Stimulated activated CD4-positive, alpha-beta T cell treated with anti-CD3 and anti-CD28 coated beads, Interleukin-4, amount 100 ng/mL, for 24 hours (primary cell): ENCODE measurements at regions not wholly inside any gene's neighbourhood (a gene's known extent, or its start where the extent isn't known, plus 50 kb on each side); places are given as distances from the start of the nearest gene placed in this dataset.

ENCODE experiments used
- DNase-seq: peaks from one replicate; pipeline ENCODE4 v3.0.0-alpha.2; 2020

GRCh38 chr12:90393089-90393488 is 561.9 kb downstream of the CCER1 start:
- DNase-seq = no peak

- DNase-seq = no peak
Observed at GRCh38 chr12:90390947-90391346, 564.0 kb downstream of the CCER1 start.

DNA sequence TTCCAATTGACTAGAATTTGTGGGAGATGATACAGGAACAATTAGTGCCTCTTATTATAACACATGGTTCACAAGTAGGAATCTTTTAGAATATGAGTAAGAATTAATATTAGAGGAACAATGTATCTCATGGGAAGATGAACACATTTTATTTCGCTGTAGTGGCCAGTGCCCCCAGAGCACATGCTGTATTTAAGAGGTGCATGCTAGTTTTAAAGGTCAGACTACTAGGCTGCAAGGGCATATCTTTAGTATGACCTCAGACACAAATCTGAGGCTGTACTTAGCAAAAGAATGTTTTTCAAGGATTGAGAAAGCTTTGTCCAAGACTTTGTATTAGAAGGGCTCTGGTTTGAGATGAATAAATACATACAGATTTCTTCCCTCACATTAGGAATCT is 586.9 kb downstream of the CCER1 start:
- no peak for DNase-seq

- DNase-seq = no peak
Observed at GRCh38 chr12:90366286-90366685, 588.7 kb downstream of the CCER1 start.

DNA sequence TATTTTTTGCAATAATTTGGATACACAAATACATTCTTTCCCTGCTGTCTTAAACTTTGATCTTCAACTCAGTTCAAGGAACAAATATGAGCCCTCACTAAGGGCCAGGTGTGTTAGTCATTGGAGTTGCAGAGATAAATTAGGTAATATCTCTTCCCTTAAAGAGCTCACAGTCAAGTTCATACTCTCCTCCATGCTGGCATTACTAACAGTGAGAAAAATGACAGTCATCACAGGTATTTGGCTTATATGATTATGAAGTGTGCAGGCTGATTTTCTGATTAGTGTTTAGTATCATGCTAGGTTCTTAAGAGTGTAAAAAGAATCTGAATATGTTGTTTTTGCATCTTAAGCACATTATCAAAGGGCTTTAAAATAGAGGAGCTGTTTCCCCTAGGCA is 594.7 kb downstream of the CCER1 start:
- DNase-seq = no peak

DNA sequence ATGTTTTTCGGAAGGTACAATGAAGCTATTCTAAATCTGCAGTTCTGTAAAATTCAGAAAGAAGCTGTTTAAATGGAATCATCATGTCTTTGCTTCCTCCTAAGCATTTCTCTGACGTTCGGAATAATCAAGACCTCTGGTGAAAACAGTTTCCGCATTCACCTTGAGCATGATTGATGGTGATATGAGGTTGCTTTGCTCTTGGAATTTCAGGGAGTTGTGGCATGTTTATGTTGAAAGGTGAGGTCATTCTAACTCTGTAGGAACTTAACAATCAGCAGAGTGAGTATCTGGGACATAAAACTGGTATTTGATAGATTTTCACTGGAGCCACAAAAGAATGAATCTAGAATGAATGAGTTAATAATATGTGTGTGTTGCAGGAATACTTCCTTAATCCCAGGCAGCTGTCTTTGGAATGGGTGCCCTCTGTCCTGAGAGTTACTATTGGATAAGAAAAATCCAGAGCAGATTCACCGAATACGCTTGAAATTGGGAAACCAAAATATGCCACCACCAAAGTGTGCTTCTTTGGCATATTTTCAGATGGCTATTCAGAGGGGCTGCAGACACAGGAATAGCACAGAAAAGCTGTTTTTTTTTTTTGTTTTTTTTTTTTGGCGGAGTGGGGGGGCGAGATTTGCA is 599.1 kb downstream of the CCER1 start:
- DNase-seq = no peak

- DNase-seq = no peak
Observed at GRCh38 chr12:90343966-90344365, 611.0 kb downstream of the CCER1 start.

DNA sequence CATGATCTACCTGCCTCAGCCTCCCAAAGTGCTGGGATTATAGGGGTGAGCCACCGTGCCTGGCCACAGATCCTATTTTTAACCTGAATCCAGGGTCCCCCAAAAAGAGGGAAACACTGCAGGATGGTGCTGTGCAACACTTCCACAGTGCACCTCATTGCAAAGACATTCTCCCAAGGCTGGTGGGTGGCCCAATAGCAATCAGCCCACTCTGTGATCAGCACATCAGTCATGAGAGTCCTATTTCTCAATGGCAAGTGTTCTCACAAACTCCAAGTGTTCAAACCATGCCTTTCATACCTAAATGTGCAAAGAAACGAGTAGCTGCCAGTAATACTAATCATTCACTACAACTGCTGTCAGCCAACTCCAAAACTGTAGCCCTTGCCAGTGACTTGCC is 612.9 kb downstream of the CCER1 start:
- DNase-seq = no peak

DNA sequence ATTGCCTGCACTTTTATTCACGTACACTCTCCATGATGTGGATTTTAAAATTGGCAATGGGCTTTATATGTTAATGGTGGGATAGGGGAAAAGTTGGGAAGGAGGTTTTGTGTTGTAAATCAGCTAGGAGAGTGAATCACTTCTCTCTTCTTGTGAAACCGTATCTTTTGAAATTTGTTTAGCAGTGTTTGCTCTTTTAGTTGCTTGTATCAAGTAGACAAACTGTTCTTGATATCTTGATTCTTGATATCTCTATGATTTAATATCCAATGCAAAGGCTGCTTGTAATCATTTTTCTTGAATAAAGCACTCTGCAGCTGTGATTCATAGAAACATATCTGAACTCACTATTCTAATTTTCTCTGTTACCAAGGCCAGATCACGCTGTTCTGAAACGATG is 615.1 kb downstream of the CCER1 start:
- no peak for DNase-seq

GRCh38 chr12:90338365-90338764 is 616.6 kb downstream of the CCER1 start:
- DNase-seq = no peak

DNA sequence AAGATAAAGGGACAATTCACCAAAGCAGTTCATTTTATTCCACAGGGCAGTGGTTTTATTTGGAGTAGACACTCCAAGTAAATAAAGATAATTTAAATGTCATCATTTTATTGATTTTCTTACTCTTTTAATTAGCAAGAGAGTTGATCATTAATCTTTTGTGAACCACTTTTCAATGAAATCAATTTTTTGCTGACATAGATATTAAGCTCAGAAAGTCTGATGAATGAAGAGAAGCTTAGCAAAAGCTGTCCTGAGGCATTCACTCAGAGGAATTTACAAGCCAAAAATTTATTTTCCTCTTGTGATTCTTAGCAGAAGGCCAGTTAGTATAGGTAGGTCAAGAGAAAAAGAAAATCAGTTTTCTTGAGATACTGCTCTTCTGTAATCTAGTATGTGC is 618.0 kb downstream of the CCER1 start:
- no peak for DNase-seq

DNA sequence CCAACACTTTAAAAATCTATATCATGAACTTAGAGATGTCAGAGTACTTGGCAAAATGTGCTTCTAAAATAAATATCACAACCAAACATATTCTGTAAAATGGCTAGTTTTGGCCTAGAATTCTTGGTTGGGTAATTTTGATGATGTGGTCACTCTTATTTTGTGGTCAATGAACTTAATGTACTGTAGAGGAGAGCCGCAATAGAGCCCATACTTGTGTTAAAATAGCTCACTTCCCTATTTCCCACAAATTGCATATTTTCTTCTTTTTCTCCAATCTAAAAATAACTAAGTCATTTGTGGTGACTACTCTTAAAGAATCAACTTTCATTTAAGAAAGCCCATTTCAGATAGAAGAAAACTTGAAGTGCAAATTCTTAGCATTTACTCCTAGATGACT is 619.4 kb downstream of the CCER1 start:
- DNase-seq = no peak

GRCh38 chr12:90333939-90334338 is 621.0 kb downstream of the CCER1 start:
- no peak for DNase-seq

DNA sequence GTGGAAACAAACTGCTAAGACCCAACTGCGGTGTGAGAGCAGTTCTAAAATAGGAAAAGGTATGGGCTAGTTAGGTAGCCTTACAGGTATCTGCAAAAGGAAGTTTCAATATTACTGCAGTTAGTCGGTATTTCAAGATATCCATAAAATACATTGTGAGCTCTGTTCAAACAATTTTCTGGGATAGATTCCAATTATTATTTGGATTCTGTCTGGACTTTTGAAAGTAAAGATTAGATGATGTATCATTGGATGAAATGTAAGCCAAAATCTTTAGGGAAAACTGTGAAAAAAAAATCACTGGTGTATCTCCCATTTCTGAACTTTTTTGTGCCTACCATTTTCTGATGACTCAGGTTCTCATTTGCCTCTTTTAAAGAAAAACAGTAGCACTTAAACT is 621.6 kb downstream of the CCER1 start:
- no peak for DNase-seq

DNA sequence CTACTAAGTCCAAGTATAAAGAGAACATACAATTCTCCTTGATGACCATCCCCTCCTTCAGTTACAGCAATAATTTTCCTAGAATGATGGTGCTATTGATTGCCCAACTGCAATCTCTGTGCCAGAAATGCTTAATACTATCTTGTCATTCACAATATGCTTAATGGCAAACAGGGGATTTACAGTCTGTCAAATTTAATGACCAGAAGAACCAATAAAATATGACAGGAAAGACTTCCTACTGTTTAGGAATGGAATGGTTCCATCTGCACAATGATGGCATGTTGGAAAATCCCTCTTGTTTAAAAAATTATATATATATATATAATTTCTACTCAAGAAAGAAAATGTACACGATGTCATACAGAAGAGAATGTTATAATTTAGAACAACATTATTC is 623.2 kb downstream of the CCER1 start:
- no peak for DNase-seq

GRCh38 chr12:90331262-90331661 is 622.6 kb upstream of the ATP2B1 start:
- DNase-seq = no peak

- no peak for DNase-seq
Observed at GRCh38 chr12:90327793-90328743, 619.4 kb upstream of the ATP2B1 start.

DNA sequence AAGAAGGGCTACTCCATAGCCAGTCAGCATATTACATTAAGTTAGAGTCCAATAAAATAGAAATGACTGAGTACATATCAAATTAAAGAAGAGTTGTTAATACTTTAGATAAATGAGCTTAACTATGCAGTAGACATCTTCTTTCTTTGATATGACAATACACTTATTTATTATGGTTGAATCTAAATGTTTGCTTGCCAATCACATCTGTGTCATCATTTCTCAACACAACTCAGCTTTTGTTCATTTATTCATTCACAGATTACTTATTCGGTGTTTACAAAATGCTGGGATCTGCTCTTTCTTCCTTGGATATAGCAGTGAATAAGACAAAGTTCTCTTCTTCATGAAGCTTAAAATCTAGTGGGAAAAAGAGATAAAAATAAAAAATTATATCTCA is 614.6 kb upstream of the ATP2B1 start:
- DNase-seq = no peak

- DNase-seq = no peak
Observed at GRCh38 chr12:90322006-90322405, 613.4 kb upstream of the ATP2B1 start.

DNA sequence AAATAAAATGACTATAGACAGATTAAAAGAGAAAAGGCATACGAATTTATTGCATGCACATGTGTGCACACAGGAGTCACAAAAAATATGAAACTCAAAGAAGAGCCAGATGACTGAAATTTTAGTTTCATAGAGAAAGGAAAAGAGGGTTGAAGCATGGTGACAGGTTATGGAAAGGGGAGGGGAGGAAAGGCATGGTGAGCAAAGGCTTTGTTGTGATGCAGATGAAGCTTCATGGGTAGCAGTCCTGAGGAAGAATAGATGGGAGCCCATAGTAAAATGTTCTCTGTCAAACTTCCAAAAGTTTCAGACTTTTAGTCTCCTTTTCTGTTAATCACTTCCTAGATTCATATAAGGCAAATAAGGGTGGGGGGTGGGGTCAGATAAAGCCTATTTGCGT is 612.7 kb upstream of the ATP2B1 start:
- DNase-seq = no peak

DNA sequence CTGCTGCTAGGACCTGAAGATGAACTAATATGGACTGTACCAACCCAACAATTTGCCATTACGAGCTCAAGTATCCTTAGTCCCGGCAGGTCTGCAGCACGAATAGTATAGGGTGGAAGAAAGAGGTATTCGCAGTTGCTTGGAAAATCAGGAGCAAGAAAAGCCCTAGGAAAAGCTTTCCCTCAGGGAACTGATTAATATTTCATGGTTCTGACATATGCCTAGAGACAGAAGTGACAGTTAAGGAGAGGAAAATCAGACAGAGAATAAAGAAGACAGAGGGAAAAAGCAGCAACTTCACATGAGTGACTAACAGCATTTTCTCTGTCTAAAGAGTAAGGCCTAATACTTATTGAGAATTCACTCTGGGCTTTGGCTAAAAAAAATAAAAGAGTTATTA is 602.9 kb upstream of the ATP2B1 start:
- no peak for DNase-seq

DNA sequence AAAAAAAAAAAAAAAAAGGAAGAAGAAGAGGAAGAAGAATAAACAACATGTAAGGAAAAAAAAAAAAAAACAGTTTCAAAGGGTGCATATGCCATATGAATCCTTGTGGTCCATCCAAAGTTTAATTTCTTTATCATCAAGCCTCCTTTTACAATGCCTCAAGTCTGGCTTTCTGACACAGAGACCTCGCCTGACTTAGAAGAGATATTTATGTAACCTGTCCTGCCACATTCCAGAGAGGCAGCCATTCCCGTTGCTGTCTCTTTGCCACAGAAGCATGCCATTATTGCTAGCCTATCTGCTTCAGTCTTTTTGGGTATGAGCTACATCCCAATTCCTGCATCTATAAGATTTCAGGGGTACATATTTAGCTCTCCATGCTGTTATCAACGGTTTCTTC is 596.7 kb upstream of the ATP2B1 start:
- no peak for DNase-seq

DNA sequence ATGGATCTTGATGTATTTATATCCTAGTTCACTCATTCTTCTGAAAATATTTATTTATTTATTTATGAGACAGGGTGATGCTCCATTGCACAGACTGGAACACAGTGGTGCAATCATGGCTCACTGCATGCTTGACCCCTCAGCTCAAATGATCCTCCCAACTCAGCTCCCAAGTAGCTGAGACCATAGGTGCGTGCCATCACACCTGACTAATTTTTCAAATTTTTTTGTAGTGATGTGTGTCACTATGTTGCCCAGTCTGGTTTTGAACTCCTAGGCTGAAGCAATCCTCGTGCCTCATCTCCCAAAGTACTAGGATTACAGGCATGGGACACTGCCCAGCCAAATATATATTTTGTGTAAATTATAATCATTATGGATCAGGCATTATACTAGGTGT is 595.6 kb upstream of the ATP2B1 start:
- no peak for DNase-seq

- DNase-seq = no peak
Observed at GRCh38 chr12:90303771-90304170, 595.1 kb upstream of the ATP2B1 start.
